GM06990 (cell line): ENCODE measurements at regions not wholly inside any gene's neighbourhood (a gene's known extent, or its start where the extent isn't known, plus 50 kb on each side); places are given as distances from the start of the nearest gene placed in this dataset.
A peak's percentile ranks its signal among the peaks of the same experiment; 100 is the strongest.
"Not testable (repeated sequence)": the region's sequence is repeated elsewhere in the genome, so short reads cannot be mapped to it uniquely, and the experiment has no call there.

Experiments used
- DNase-seq: peaks from one replicate; pipeline ENCODE4 v3.0.0-alpha.2; 2011; ENCODE audit not compliant: insufficient read length; ENCODE audit errors: extremely low read depth
- H3K27me3 ChIP-seq: replicated peaks from 2 replicates; pipeline ENCODE4 v1.6.0; 2011; ENCODE audit warnings: low read length; ENCODE audit not compliant: control insufficient read depth, insufficient read depth
- H3K36me3 ChIP-seq: 2 replicates; pipeline ENCODE4 v1.5.1; 2011; ENCODE audit warnings: low read length; ENCODE audit not compliant: control insufficient read depth, insufficient read depth
- H3K4me3 ChIP-seq: replicated peaks from 2 replicates; pipeline ENCODE4 v1.5.1; 2011; ENCODE audit warnings: low read depth, mild to moderate bottlenecking, control low read depth, low read length
- TF ChIP-seq, protein P1 (sequence below): IDR thresholded peaks from 2 replicates; pipeline ENCODE4 v1.5.1; 2011; ENCODE audit warnings: low read length, control low read depth, mild to moderate bottlenecking, inconsistent platforms; ENCODE audit not compliant: insufficient read depth, poor library complexity, severe bottlenecking

- no peaks in the 10 kb centered on the region for H3K36me3 ChIP-seq
- TF ChIP-seq, protein P1, sequence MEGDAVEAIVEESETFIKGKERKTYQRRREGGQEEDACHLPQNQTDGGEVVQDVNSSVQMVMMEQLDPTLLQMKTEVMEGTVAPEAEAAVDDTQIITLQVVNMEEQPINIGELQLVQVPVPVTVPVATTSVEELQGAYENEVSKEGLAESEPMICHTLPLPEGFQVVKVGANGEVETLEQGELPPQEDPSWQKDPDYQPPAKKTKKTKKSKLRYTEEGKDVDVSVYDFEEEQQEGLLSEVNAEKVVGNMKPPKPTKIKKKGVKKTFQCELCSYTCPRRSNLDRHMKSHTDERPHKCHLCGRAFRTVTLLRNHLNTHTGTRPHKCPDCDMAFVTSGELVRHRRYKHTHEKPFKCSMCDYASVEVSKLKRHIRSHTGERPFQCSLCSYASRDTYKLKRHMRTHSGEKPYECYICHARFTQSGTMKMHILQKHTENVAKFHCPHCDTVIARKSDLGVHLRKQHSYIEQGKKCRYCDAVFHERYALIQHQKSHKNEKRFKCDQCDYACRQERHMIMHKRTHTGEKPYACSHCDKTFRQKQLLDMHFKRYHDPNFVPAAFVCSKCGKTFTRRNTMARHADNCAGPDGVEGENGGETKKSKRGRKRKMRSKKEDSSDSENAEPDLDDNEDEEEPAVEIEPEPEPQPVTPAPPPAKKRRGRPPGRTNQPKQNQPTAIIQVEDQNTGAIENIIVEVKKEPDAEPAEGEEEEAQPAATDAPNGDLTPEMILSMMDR: no peak
- no peaks in the 10 kb centered on the region for H3K27me3 ChIP-seq
- no peak overlapping the region for H3K4me3 ChIP-seq
- peak; percentile 25 for DNase-seq
Observed at GRCh38 chr5:87195104-87195591, 72.5 kb upstream of the RASA1 start.

DNA sequence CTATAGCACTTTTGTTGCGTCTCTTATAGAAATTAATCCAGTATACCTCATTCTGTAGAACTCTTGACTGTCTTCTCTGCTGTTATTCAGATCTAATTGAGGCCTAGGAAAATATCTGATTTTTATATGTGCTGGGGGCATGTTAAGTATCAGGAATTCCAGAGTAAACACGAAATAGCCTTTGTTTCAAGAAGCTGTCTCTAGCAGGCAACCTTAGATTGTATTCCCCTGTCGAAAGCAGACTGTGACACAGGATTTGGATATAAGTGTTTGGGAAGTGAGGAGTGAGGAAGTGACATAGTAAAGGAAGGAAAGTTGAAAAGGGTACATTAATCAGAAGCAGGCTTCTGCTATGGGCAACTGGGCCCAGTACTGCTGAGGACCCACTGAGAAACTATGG, 72.1 kb upstream of the RASA1 start:
- no peak overlapping the region for H3K4me3 ChIP-seq
- H3K27me3 ChIP-seq: no peaks in the 10 kb centered on the region
- no peaks in the 10 kb centered on the region for H3K36me3 ChIP-seq
- TF ChIP-seq, protein P1: no peak
- DNase-seq: no peak

GRCh38 chr5:87198010-87198409, 69.7 kb upstream of the RASA1 start:
- Histone ChIP-seq H3K36me3 (no peaks in the 10 kb centered on the region), H3K27me3 (no peaks in the 10 kb centered on the region), H3K4me3 (no peak overlapping the region)
- TF ChIP-seq, protein P1: no peak
- DNase-seq: no peak

- H3K27me3 ChIP-seq, DNase-seq, H3K4me3 ChIP-seq, H3K36me3 ChIP-seq: not testable (repeated sequence)
Observed at GRCh38 chr5:87199246-87199645, 68.4 kb upstream of the RASA1 start.

DNA sequence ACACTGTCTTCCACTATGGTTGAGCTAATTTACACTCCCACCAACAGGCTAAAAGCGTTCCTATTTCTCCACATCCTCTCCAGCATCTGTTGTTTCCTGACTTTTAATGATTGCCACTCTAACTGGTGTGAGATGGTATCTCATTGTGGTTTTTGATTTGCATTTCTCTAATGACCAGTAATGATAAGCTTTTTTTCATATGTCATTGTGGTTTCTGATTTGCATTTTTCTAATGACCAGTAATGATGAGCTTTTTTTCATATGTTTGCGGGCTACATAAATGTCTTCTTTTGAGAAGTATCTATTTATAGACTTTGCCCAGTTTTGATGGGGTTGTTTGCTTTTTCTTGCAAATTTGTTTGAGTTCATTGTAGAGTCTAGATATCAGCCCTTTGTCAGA, 68.0 kb upstream of the RASA1 start:
- DNase-seq, H3K4me3 ChIP-seq, H3K36me3 ChIP-seq, H3K27me3 ChIP-seq: not testable (repeated sequence)

DNA sequence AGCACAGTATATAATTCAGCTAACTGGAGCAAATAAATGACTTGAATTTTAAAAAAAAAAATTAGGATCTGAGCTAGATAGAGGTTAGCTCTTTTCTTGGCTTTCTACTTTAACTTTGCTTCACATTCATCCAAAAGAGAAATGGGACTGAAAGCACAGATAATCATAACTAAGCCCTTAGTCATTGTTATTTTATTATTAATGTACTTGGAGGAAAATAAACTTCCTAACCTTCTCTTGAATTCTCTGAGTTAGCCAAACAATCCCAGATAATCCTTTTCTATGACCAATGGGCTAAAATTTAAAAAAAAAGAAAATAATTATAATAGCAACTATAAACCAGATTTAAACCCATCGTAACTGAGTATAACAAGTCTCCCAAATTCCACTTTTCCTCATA, 57.6 kb upstream of the RASA1 start:
- H3K4me3 ChIP-seq: no peak overlapping the region
- H3K36me3 ChIP-seq: no peaks in the 10 kb centered on the region
- H3K27me3 ChIP-seq: no peaks in the 10 kb centered on the region
- TF ChIP-seq, protein P1: no peak
- DNase-seq: no peak

- no peak overlapping the region for H3K4me3 ChIP-seq
- DNase-seq: no peak
Observed at GRCh38 chr5:87210743-87211142, 56.9 kb upstream of the RASA1 start.

More at GRCh38 chr5:87210743-87211142, 56.9 kb upstream of the RASA1 start:
- TF ChIP-seq, protein P1: no peak
- Histone ChIP-seq H3K27me3 (no peaks in the 10 kb centered on the region), H3K36me3 (no peaks in the 10 kb centered on the region)
